MM.1S (cell line): ENCODE measurements at regions not wholly inside any gene's neighbourhood (a gene's known extent, or its start where the extent isn't known, plus 50 kb on each side); places are given as distances from the start of the nearest gene placed in this dataset.

Experiments
- CTCF ChIP-seq: fragments of 300-600 bp; sonication (generic); IDR thresholded peaks from 2 replicates; pipeline ENCODE4 v1.5.1; 2016; ENCODE audit warnings: antibody characterized with exemption, low read length, mixed read lengths
- EZH2 ChIP-seq: fragments of 300-600 bp; sonication (generic); optimal IDR thresholded peaks from 2 replicates; pipeline ENCODE3; 2017; ENCODE audit warnings: low read depth, mild to moderate bottlenecking, antibody characterized with exemption, low read length, mixed read lengths

GRCh38 chr17:34837876-34838478 lies 123.3 kb downstream of the CCT6B start:
- TF ChIP-seq CTCF (no peak), EZH2 (no peak)
